HEK293 (cell line): ENCODE measurements at regions not wholly inside any gene's neighbourhood (a gene's known extent, or its start where the extent isn't known, plus 50 kb on each side); places are given as distances from the start of the nearest gene placed in this dataset.

Experiments used
- CTCF ChIP-seq: fragments of 450-650 bp; formaldehyde crosslinking; IDR thresholded peaks from 2 replicates; pipeline ENCODE4 v1.5.1; 2016; ENCODE audit warnings: missing biosample characterization, missing genetic modification characterization
- GLIS2 ChIP-seq: fragments of 450-650 bp; formaldehyde crosslinking; IDR thresholded peaks from 2 replicates; pipeline ENCODE4 v1.5.1; 2016; ENCODE audit warnings: missing biosample characterization, missing genetic modification characterization
- KLF10 ChIP-seq: fragments of 450-650 bp; IDR thresholded peaks from 2 replicates; pipeline ENCODE4 v1.5.1; 2018; ENCODE audit warnings: missing biosample characterization, mild to moderate bottlenecking, missing genetic modification characterization
- PATZ1 ChIP-seq: fragments of 450-650 bp; formaldehyde crosslinking; IDR thresholded peaks from 2 replicates; pipeline ENCODE4 v1.5.1; 2016; ENCODE audit warnings: missing biosample characterization, missing genetic modification characterization
- PRDM1 ChIP-seq: fragments of 450-650 bp; formaldehyde crosslinking; IDR thresholded peaks from 2 replicates; pipeline ENCODE4; 2016; ENCODE audit warnings: missing biosample characterization, missing genetic modification characterization
- SCRT2 ChIP-seq: fragments of 450-650 bp; formaldehyde crosslinking; IDR thresholded peaks from 2 replicates; pipeline ENCODE4 v1.5.1; 2016; ENCODE audit warnings: missing biosample characterization, missing genetic modification characterization
- ZNF302 ChIP-seq: fragments of 450-650 bp; formaldehyde crosslinking; IDR thresholded peaks from 2 replicates; pipeline ENCODE4 v1.5.1; 2016; ENCODE audit warnings: missing biosample characterization, missing genetic modification characterization, low read depth
- ZNF335 ChIP-seq: fragments of 450-650 bp; formaldehyde crosslinking; conservative IDR thresholded peaks from 2 replicates; pipeline ENCODE4 v1.5.1; 2016; ENCODE audit warnings: missing biosample characterization, missing genetic modification characterization
- ZNF518A ChIP-seq: fragments of 450-650 bp; formaldehyde crosslinking; conservative IDR thresholded peaks from 2 replicates; pipeline ENCODE4 v1.5.1; 2016; ENCODE audit warnings: low read depth, missing biosample characterization, missing genetic modification characterization
- ZNF776 ChIP-seq: fragments of 450-650 bp; formaldehyde crosslinking; IDR thresholded peaks from 2 replicates; pipeline ENCODE4 v1.5.0; 2017; ENCODE audit warnings: missing biosample characterization, missing genetic modification characterization, borderline replicate concordance
- TF ChIP-seq, protein P1 (sequence below): fragments of 450-650 bp; formaldehyde crosslinking; IDR thresholded peaks from 2 replicates; pipeline ENCODE4 v1.5.1; 2016; ENCODE audit warnings: missing biosample characterization, missing genetic modification characterization, borderline replicate concordance
- TF ChIP-seq, protein P2 (sequence below): fragments of 450-650 bp; formaldehyde crosslinking; IDR thresholded peaks from 2 replicates; pipeline ENCODE4 v1.5.1; 2016; ENCODE audit warnings: missing biosample characterization, missing genetic modification characterization

- TF ChIP-seq ZNF302 (tag by site-specific recombination) (no peak), PATZ1 (tag by site-specific recombination) (no peak), CTCF (tag by site-specific recombination) (no peak), KLF10 (tag by site-specific recombination) (no peak), ZNF518A (tag by site-specific recombination) (no peak), ZNF776 (no peak), PRDM1 (tag by site-specific recombination) (no peak), ZNF335 (tag by site-specific recombination) (no peak), SCRT2 (no peak), GLIS2 (tag by site-specific recombination) (no peak)
- TF ChIP-seq, protein P1, sequence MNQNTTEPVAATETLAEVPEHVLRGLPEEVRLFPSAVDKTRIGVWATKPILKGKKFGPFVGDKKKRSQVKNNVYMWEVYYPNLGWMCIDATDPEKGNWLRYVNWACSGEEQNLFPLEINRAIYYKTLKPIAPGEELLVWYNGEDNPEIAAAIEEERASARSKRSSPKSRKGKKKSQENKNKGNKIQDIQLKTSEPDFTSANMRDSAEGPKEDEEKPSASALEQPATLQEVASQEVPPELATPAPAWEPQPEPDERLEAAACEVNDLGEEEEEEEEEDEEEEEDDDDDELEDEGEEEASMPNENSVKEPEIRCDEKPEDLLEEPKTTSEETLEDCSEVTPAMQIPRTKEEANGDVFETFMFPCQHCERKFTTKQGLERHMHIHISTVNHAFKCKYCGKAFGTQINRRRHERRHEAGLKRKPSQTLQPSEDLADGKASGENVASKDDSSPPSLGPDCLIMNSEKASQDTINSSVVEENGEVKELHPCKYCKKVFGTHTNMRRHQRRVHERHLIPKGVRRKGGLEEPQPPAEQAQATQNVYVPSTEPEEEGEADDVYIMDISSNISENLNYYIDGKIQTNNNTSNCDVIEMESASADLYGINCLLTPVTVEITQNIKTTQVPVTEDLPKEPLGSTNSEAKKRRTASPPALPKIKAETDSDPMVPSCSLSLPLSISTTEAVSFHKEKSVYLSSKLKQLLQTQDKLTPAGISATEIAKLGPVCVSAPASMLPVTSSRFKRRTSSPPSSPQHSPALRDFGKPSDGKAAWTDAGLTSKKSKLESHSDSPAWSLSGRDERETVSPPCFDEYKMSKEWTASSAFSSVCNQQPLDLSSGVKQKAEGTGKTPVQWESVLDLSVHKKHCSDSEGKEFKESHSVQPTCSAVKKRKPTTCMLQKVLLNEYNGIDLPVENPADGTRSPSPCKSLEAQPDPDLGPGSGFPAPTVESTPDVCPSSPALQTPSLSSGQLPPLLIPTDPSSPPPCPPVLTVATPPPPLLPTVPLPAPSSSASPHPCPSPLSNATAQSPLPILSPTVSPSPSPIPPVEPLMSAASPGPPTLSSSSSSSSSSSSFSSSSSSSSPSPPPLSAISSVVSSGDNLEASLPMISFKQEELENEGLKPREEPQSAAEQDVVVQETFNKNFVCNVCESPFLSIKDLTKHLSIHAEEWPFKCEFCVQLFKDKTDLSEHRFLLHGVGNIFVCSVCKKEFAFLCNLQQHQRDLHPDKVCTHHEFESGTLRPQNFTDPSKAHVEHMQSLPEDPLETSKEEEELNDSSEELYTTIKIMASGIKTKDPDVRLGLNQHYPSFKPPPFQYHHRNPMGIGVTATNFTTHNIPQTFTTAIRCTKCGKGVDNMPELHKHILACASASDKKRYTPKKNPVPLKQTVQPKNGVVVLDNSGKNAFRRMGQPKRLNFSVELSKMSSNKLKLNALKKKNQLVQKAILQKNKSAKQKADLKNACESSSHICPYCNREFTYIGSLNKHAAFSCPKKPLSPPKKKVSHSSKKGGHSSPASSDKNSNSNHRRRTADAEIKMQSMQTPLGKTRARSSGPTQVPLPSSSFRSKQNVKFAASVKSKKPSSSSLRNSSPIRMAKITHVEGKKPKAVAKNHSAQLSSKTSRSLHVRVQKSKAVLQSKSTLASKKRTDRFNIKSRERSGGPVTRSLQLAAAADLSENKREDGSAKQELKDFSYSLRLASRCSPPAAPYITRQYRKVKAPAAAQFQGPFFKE (tag by site-specific recombination): no peak
- TF ChIP-seq, protein P2, sequence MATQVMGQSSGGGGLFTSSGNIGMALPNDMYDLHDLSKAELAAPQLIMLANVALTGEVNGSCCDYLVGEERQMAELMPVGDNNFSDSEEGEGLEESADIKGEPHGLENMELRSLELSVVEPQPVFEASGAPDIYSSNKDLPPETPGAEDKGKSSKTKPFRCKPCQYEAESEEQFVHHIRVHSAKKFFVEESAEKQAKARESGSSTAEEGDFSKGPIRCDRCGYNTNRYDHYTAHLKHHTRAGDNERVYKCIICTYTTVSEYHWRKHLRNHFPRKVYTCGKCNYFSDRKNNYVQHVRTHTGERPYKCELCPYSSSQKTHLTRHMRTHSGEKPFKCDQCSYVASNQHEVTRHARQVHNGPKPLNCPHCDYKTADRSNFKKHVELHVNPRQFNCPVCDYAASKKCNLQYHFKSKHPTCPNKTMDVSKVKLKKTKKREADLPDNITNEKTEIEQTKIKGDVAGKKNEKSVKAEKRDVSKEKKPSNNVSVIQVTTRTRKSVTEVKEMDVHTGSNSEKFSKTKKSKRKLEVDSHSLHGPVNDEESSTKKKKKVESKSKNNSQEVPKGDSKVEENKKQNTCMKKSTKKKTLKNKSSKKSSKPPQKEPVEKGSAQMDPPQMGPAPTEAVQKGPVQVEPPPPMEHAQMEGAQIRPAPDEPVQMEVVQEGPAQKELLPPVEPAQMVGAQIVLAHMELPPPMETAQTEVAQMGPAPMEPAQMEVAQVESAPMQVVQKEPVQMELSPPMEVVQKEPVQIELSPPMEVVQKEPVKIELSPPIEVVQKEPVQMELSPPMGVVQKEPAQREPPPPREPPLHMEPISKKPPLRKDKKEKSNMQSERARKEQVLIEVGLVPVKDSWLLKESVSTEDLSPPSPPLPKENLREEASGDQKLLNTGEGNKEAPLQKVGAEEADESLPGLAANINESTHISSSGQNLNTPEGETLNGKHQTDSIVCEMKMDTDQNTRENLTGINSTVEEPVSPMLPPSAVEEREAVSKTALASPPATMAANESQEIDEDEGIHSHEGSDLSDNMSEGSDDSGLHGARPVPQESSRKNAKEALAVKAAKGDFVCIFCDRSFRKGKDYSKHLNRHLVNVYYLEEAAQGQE: no peak
Observed at GRCh38 chr5:2291146-2291840, 408.6 kb upstream of the IRX4 start.
